Neural cell (in vitro differentiated cells): ENCODE measurements at regions not wholly inside any gene's neighbourhood (a gene's known extent, or its start where the extent isn't known, plus 50 kb on each side); places are given as distances from the start of the nearest gene placed in this dataset.
A peak's percentile ranks its signal among the peaks of the same experiment; 100 is the strongest.

Experiments used
- H2AFZ ChIP-seq: fragments of 200-600, 300-800 bp; sonication (generic), shearing (Covaris generic); 2 replicates; pipeline ENCODE4 v1.6.0; 2014; ENCODE audit warnings: low read depth, mild to moderate bottlenecking, antibody characterized with exemption, low read length, moderate library complexity
- H3F3A ChIP-seq: fragments of 200-600 bp; shearing (Covaris generic); 2 replicates; pipeline ENCODE4 v1.6.1; 2016; ENCODE audit warnings: mild to moderate bottlenecking, moderate library complexity, mixed read lengths, antibody characterized with exemption, low read length; ENCODE audit not compliant: insufficient read depth, poor library complexity, severe bottlenecking
- H3K27ac ChIP-seq: fragments of 200-600, 300-800 bp; sonication (generic), shearing (Covaris generic); 2 replicates; pipeline ENCODE4 v1.5.1; 2014; ENCODE audit warnings: mild to moderate bottlenecking, low read length, moderate library complexity
- H3K27me3 ChIP-seq: fragments of 300-800, 200-600 bp; sonication (generic), shearing (Covaris generic); 2 replicates; pipeline ENCODE4 v1.6.0; 2014; ENCODE audit warnings: mild to moderate bottlenecking, low read depth, low read length, moderate library complexity; ENCODE audit not compliant: insufficient read depth
- H3K36me3 ChIP-seq: fragments of 300-800, 200-600 bp; sonication (generic), shearing (Covaris generic); 2 replicates; pipeline ENCODE4 v1.5.1; 2014; ENCODE audit warnings: mild to moderate bottlenecking, antibody characterized with exemption, low read length, moderate library complexity; ENCODE audit not compliant: insufficient read depth
- H3K4me2 ChIP-seq: fragments of 300-800, 200-600 bp; sonication (generic), shearing (Covaris generic); 2 replicates; pipeline ENCODE4 v1.6.0; 2014; ENCODE audit warnings: mild to moderate bottlenecking, low read length
- H3K4me3 ChIP-seq: fragments of 300-800, 200-600 bp; sonication (generic), shearing (Covaris generic); 2 replicates; pipeline ENCODE4 v1.5.1; 2014; ENCODE audit warnings: mild to moderate bottlenecking, low read length, moderate library complexity
- H3K79me2 ChIP-seq: fragments of 200-600 bp; shearing (Covaris generic); replicated peaks from 2 replicates; pipeline ENCODE4 v1.6.0; 2014; ENCODE audit warnings: mild to moderate bottlenecking, low read length, moderate library complexity; ENCODE audit not compliant: insufficient read depth
- H3K9ac ChIP-seq: fragments of 300-800, 200-600 bp; sonication (generic), shearing (Covaris generic); 2 replicates; pipeline ENCODE4 v1.6.1; 2016; ENCODE audit warnings: mild to moderate bottlenecking, low read length, mixed read lengths
- H3K9me2 ChIP-seq: fragments of 200-600 bp; shearing (Covaris generic); 2 replicates; pipeline ENCODE4 v1.6.1; 2016; ENCODE audit warnings: mild to moderate bottlenecking, low read length, mixed read lengths; ENCODE audit not compliant: insufficient read depth
- H3K9me3 ChIP-seq: fragments of 200-600, 300-800 bp; sonication (generic), shearing (Covaris generic); 2 replicates; pipeline ENCODE4 v1.6.1; 2016; ENCODE audit warnings: mild to moderate bottlenecking, mixed run types, low read length, moderate library complexity, mixed read lengths
- H4K20me1 ChIP-seq: fragments of 200-600 bp; shearing (Covaris generic); 2 replicates; pipeline ENCODE4 v1.6.1; 2016; ENCODE audit warnings: mild to moderate bottlenecking, mixed run types; ENCODE audit not compliant: insufficient read depth
- CTCF ChIP-seq: fragments of 450-650 bp; IDR thresholded peaks from 2 replicates; pipeline ENCODE4 v1.5.1; 2014; ENCODE audit warnings: antibody characterized with exemption, mild to moderate bottlenecking, moderate library complexity; ENCODE audit not compliant: poor library complexity, severe bottlenecking
- EP300 ChIP-seq: fragments of 450-650 bp; conservative IDR thresholded peaks from 2 replicates; pipeline ENCODE4 v1.6.1; 2014; ENCODE audit warnings: antibody characterized with exemption, mild to moderate bottlenecking, moderate library complexity; ENCODE audit not compliant: poor library complexity, severe bottlenecking
- EZH2 ChIP-seq: fragments of 200-600, 300-800 bp; shearing (Covaris generic), sonication (generic); IDR thresholded peaks from 2 replicates; pipeline ENCODE4 v1.6.1; 2014; ENCODE audit warnings: antibody characterized with exemption, low read length, borderline replicate concordance, mild to moderate bottlenecking; ENCODE audit not compliant: insufficient read depth, poor library complexity, severe bottlenecking
- MXI1 ChIP-seq: fragments of 450-650 bp; conservative IDR thresholded peaks from 2 replicates; pipeline ENCODE4 v1.6.1; 2014; ENCODE audit warnings: antibody characterized with exemption, mild to moderate bottlenecking; ENCODE audit not compliant: poor library complexity, severe bottlenecking
- POLR2AphosphoS5 ChIP-seq: IDR thresholded peaks from 2 replicates; pipeline ENCODE4 v1.6.1; 2012
- RAD21 ChIP-seq: fragments of 450-650 bp; conservative IDR thresholded peaks from 2 replicates; pipeline ENCODE4 v1.6.1; 2014; ENCODE audit warnings: antibody characterized with exemption, mild to moderate bottlenecking, moderate library complexity
- SMC3 ChIP-seq: fragments of 450-650 bp; conservative IDR thresholded peaks from 2 replicates; pipeline ENCODE4 v1.6.1; 2014; ENCODE audit warnings: antibody characterized with exemption, mild to moderate bottlenecking, moderate library complexity; ENCODE audit not compliant: poor library complexity
- TAF1 ChIP-seq: IDR thresholded peaks from 2 replicates; pipeline ENCODE4 v1.6.1; 2012; ENCODE audit warnings: low read depth
- TF ChIP-seq, protein P1 (sequence below): IDR thresholded peaks from 2 replicates; pipeline ENCODE4 v1.6.1; 2012; ENCODE audit warnings: borderline replicate concordance

GRCh38 chr4:157664726-157665125 lies 444.2 kb downstream of the GRIA2 start:
- TF ChIP-seq EP300 (no peak), RAD21 (no peak), POLR2AphosphoS5 (no peak), CTCF (no peak), EZH2 (no peak), MXI1 (no peak), TAF1 (no peak), SMC3 (no peak)
- TF ChIP-seq, protein P1, sequence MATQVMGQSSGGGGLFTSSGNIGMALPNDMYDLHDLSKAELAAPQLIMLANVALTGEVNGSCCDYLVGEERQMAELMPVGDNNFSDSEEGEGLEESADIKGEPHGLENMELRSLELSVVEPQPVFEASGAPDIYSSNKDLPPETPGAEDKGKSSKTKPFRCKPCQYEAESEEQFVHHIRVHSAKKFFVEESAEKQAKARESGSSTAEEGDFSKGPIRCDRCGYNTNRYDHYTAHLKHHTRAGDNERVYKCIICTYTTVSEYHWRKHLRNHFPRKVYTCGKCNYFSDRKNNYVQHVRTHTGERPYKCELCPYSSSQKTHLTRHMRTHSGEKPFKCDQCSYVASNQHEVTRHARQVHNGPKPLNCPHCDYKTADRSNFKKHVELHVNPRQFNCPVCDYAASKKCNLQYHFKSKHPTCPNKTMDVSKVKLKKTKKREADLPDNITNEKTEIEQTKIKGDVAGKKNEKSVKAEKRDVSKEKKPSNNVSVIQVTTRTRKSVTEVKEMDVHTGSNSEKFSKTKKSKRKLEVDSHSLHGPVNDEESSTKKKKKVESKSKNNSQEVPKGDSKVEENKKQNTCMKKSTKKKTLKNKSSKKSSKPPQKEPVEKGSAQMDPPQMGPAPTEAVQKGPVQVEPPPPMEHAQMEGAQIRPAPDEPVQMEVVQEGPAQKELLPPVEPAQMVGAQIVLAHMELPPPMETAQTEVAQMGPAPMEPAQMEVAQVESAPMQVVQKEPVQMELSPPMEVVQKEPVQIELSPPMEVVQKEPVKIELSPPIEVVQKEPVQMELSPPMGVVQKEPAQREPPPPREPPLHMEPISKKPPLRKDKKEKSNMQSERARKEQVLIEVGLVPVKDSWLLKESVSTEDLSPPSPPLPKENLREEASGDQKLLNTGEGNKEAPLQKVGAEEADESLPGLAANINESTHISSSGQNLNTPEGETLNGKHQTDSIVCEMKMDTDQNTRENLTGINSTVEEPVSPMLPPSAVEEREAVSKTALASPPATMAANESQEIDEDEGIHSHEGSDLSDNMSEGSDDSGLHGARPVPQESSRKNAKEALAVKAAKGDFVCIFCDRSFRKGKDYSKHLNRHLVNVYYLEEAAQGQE: no peak
- H3K27me3 ChIP-seq: no peaks in the 10 kb centered on the region
- H3K79me2 ChIP-seq: no peaks in the 10 kb centered on the region
- H3K9me3 ChIP-seq: no peaks in the 10 kb centered on the region
- H3K9ac ChIP-seq: no peak overlapping the region
- no peaks in the 10 kb centered on the region for H4K20me1 ChIP-seq
- H3K27ac ChIP-seq: no peak overlapping the region
- no peak overlapping the region for H3K4me2 ChIP-seq
- no peaks in the 10 kb centered on the region for H3K9me2 ChIP-seq
- no peak overlapping the region for H3K4me3 ChIP-seq
- no peaks in the 10 kb centered on the region for H3K36me3 ChIP-seq
- no peak overlapping the region for H2AFZ ChIP-seq
- no peaks in the 10 kb centered on the region for H3F3A ChIP-seq

- H3K36me3 ChIP-seq: no peaks in the 10 kb centered on the region
Observed at GRCh38 chr4:157655096-157655809, 434.7 kb downstream of the GRIA2 start.

More at GRCh38 chr4:157655096-157655809, 434.7 kb downstream of the GRIA2 start:
- no peak overlapping the region for H3K4me2 ChIP-seq
- H3F3A ChIP-seq: no peaks in the 10 kb centered on the region
- no peaks in the 10 kb centered on the region for H3K9me3 ChIP-seq
- no peak overlapping the region for H3K27ac ChIP-seq
- no peaks in the 10 kb centered on the region for H3K9me2 ChIP-seq
- TF ChIP-seq, protein P1: no peak
- TF ChIP-seq EZH2: no peak
- H3K79me2 ChIP-seq: no peaks in the 10 kb centered on the region
- H3K9ac ChIP-seq: no peak overlapping the region
- H3K4me3 ChIP-seq: peak overlapping the region; percentile 3
- H3K27me3 ChIP-seq: no peaks in the 10 kb centered on the region
- H4K20me1 ChIP-seq: no peaks in the 10 kb centered on the region
- H2AFZ ChIP-seq: no peak overlapping the region
